Caco-2 (cell line): ENCODE measurements at regions not wholly inside any gene's neighbourhood (a gene's known extent, or its start where the extent isn't known, plus 50 kb on each side); places are given as distances from the start of the nearest gene placed in this dataset.

Source experiments
- BruUV-seq: library from RNA; stranded (reverse); fragments of 400-500 nt; replicated peaks from 2 replicates; lab custom pipeline; 2021; lab: Mats Ljungman, UMichigan
- CTCF ChIA-PET: fragments of 300-600 bp; sonication (Branson Sonifier 250); formaldehyde crosslinking; loops from one replicate; lab custom pipeline; 2022; ENCODE audit warnings: antibody characterized with exemption; lab: Charles Lee
- POLR2A ChIA-PET: fragments of 300-600 bp; sonication (Branson Sonifier 250); formaldehyde crosslinking; loops from one replicate; lab custom pipeline; 2022; ENCODE audit warnings: antibody characterized with exemption; lab: Charles Lee
- DNase-seq, 2 experiments: peaks; one replicate each; pipeline versions ENCODE4 v3.0.0 to v3.0.0-alpha.2; 2020 to 2022
- H3K27me3 ChIP-seq: replicated peaks from 2 replicates; pipeline ENCODE4 v1.6.0; 2011; ENCODE audit warnings: low read length; ENCODE audit not compliant: control insufficient read depth, insufficient read depth
- H3K36me3 ChIP-seq: 2 replicates; pipeline ENCODE4 v1.5.1; 2011; ENCODE audit warnings: low read length; ENCODE audit not compliant: control insufficient read depth, insufficient read depth
- H3K4me1 ChIP-seq: fragments of 250-450 bp; sonication (Bioruptor Pico); 2 replicates; pipeline ENCODE4 v1.5.1; 2020; ENCODE audit warnings: mild to moderate bottlenecking
- H3K4me3 ChIP-seq: 2 replicates; pipeline ENCODE4 v1.5.1; 2011; ENCODE audit warnings: low read depth, mild to moderate bottlenecking, control low read depth, low read length
- H3K9me3 ChIP-seq: fragments of 250-450 bp; sonication (Bioruptor Pico); 2 replicates; pipeline ENCODE4 v1.5.1; 2020; ENCODE audit warnings: mild to moderate bottlenecking, moderate library complexity
- H3K27ac Mint-ChIP-seq: one replicate; pipeline ENCODE4 v1.8.0; 2022; ENCODE audit warnings: mixed read lengths; ENCODE audit not compliant: unreplicated experiment
- H3K27me3 Mint-ChIP-seq: one replicate; pipeline ENCODE4 v1.8.0; 2022; ENCODE audit warnings: mixed read lengths; ENCODE audit not compliant: insufficient read depth, unreplicated experiment
- H3K36me3 Mint-ChIP-seq: one replicate; pipeline ENCODE4 v1.8.0; 2022; ENCODE audit warnings: mild to moderate bottlenecking, mixed read lengths; ENCODE audit not compliant: insufficient read depth, unreplicated experiment
- H3K4me1 Mint-ChIP-seq: one replicate; pipeline ENCODE4 v1.8.0; 2022; ENCODE audit warnings: low read depth, mixed read lengths; ENCODE audit not compliant: unreplicated experiment
- H3K4me3 Mint-ChIP-seq: one replicate; pipeline ENCODE4 v1.8.0; 2022; ENCODE audit warnings: mild to moderate bottlenecking, moderate library complexity, mixed read lengths; ENCODE audit not compliant: unreplicated experiment
- H3K9me3 Mint-ChIP-seq: one replicate; pipeline ENCODE4 v1.8.0; 2022; ENCODE audit warnings: mixed read lengths; ENCODE audit not compliant: unreplicated experiment
- CTCF ChIP-seq, 2 experiments: fragments of 200-600 bp in 1 of 2; IDR thresholded peaks; 1 replicate in 1 of 2; 2 replicates in 1 of 2; pipeline versions ENCODE4 v1.5.1 to v1.8.0; 2011 to 2022; ENCODE audit warnings: antibody characterized with exemption in 1 of 2, control low read depth in 1 of 2, inconsistent platforms in 1 of 2, low read depth in 1 of 2, low read length in 1 of 2, mild to moderate bottlenecking in 1 of 2, moderate library complexity in 1 of 2; ENCODE audit not compliant: insufficient read depth in 1 of 2, severe bottlenecking in 1 of 2, unreplicated experiment in 1 of 2
- intact Hi-C: fragments of 100-400 bp; cut with micrococcal nuclease; formaldehyde crosslinking; loops from one replicate; pipeline ENCODE4 v1.10.0; 2022; ENCODE audit not compliant: unreplicated experiment

DNA sequence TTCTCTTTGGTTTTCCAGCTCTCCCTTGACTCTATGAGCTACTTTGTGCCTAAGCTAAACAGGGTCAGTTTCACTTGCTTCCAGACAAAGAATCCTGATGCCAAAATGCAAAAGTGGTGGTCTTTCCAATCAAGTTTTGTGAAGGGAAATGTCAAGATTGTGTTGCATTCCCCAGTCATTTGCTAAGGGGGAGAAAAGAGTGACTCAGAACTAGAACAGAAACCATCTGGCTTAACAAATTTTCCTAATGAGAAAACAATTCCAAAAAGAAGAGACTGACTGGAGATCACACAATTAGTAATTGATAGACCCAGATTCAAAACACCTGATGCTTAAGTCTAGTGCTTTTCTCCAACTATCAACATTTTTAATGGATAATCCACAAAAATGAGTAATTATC is 235.1 kb upstream of the DIO2 start:
- H3K4me1 Mint-ChIP-seq, result no peaks in the 10 kb centered on the region
- Histone ChIP-seq H3K4me3 (no peak overlapping the region), H3K27me3 (no peaks in the 10 kb centered on the region), H3K36me3 (no peaks in the 10 kb centered on the region), H3K4me1 (no peaks in the 10 kb centered on the region), H3K9me3 (0 out of 2 replicates have a peak, but pooled peaks cover 2% of the 10 kb centered on the region)
- TF ChIP-seq CTCF (IDR thresholded peaks at IDR 0.05; ENCODE audit: insufficient read depth in 1 of 2, low read depth in 1 of 2, low read length in 1 of 2, severe bottlenecking in 1 of 2, unreplicated experiment in 1 of 2), result no peak
- ChIA-PET CTCF (no interaction called here), POLR2A (no interaction called here)
- no peak for DNase-seq
- BruUV-seq, result no TSS peak
- H3K9me3 Mint-ChIP-seq, result peaks cover 21% of the 10 kb centered on the region
- H3K36me3 Mint-ChIP-seq, result no peaks in the 10 kb centered on the region
- H3K27ac Mint-ChIP-seq, result no peak overlapping the region
- no peak overlapping the region for H3K4me3 Mint-ChIP-seq
- intact Hi-C loops, result no loop called here
- H3K27me3 Mint-ChIP-seq, result no peaks in the 10 kb centered on the region

DNA sequence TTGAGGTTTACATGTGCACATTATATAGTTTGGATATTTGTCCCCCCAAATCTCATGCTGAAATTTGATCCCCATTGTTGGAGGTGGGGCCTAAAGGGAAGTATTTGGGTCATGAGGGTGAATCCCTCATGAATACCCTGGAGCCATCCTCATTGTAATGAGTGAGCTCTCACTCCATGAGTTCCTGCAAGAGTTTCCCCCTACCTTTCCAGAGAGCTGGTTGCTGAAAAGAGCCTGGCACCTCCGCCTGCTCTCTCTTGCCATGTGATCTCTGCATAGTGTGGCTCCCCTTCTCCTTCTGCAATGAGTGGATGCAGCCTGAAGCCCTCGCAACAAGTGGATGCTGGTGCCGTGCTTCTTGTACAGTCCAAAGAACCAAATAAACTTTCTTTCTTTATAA is 234.3 kb upstream of the DIO2 start:
- DNase-seq, result no peak
- Mint-ChIP-seq H3K4me3 (no peak overlapping the region), H3K4me1 (no peaks in the 10 kb centered on the region), H3K36me3 (no peaks in the 10 kb centered on the region), H3K27me3 (no peaks in the 10 kb centered on the region), H3K9me3 (peaks cover 22% of the 10 kb centered on the region), H3K27ac (no peak overlapping the region)
- BruUV-seq, result no TSS peak
- H3K9me3 ChIP-seq, result 0 out of 2 replicates have a peak, but pooled peaks cover 2% of the 10 kb centered on the region
- no peaks in the 10 kb centered on the region for H3K27me3 ChIP-seq
- no peak for TF ChIP-seq CTCF (IDR thresholded peaks at IDR 0.05; ENCODE audit: insufficient read depth in 1 of 2, low read depth in 1 of 2, low read length in 1 of 2, severe bottlenecking in 1 of 2, unreplicated experiment in 1 of 2)
- no peaks in the 10 kb centered on the region for H3K36me3 ChIP-seq
- ChIA-PET CTCF (no interaction called here), POLR2A (no interaction called here)
- intact Hi-C loops, result no loop called here
- H3K4me3 ChIP-seq, result no peak overlapping the region
- no peaks in the 10 kb centered on the region for H3K4me1 ChIP-seq

DNA sequence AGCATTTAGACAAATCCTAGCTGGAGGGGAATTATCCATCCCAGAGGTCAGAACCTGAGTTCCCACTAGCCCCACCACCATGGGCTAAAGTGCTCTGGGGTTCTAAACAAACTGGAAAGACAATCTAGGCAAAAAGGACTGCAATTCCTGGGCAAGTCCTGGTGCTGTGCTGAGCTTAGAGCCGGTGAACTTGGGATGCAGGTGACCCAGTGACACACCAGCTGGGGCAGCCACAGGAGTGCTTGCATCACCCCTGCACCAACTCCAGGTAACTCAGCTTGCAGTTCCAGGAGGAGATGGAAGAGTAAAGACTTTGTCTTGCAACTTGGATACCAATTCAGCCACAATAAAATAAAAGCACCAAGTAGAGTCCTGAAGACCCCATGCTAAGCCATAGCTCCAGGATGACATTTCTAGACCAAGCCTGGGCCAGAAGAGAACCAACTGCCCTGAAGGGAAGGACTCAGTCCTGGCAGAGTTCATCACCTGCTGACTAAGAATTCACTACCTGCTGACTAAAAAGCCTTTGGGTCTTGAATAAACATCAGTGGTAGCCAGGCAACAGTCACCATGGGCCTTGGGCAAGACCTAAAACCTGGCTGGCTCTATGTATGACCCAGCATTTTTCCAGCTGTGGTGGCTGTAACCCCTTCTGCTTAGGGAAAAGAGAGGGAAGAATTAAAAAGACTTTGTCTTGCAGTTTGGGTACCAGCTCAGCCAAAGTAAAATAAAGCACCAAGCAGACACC is 223.4 kb upstream of the DIO2 start:
- CTCF ChIA-PET, result no interaction called here
- H3K9me3 ChIP-seq, result no peaks in the 10 kb centered on the region
- Mint-ChIP-seq H3K36me3 (no peaks in the 10 kb centered on the region), H3K9me3 (peaks cover 29% of the 10 kb centered on the region), H3K4me3 (no peak overlapping the region), H3K27ac (no peak overlapping the region), H3K27me3 (no peaks in the 10 kb centered on the region), H3K4me1 (no peaks in the 10 kb centered on the region)
- H3K4me1 ChIP-seq, result no peaks in the 10 kb centered on the region
- DNase-seq, result no peak
- intact Hi-C loops, result no loop called here
- TF ChIP-seq CTCF (IDR thresholded peaks at IDR 0.05; ENCODE audit: insufficient read depth in 1 of 2, low read depth in 1 of 2, low read length in 1 of 2, severe bottlenecking in 1 of 2, unreplicated experiment in 1 of 2), result no peak
- no TSS peak for BruUV-seq
- no peak overlapping the region for H3K4me3 ChIP-seq
- no peaks in the 10 kb centered on the region for H3K27me3 ChIP-seq
- no peaks in the 10 kb centered on the region for H3K36me3 ChIP-seq
- POLR2A ChIA-PET, result no interaction called here
